ENCODE measurements at regions not wholly inside any gene's neighbourhood (a gene's known extent, or its start where the extent isn't known, plus 50 kb on each side); places are given as distances from the start of the nearest gene placed in this dataset.

DNA sequence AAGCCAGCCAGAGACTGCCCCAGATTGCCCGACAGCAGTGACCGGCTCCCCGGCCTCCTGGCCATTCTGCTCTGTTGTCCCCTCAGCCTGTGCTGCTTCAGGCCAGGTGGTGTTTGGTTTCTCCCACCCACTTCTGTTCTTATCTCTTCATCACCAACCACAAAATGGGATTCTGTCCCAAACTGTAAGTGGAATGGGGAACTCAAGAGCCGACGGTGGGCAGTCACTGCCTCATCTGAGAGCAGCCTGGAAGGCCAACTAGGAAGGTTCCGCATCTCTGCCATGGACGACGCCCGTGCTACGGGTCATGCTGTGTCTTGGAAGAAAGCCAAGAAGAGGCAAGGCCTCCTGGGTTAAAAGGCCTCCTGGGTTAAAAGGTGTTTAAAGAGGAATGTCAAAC is 219.0 kb upstream of the PIK3R1 start:
- Histone ChIP-seq H3K4me1 (peaks cover 0 to 19% of the 10 kb centered on the region in 2 donors), H3K27me3 (no peaks in the 10 kb centered on the region), H3K27ac (no peak overlapping the region), H3K36me3 (no peaks in the 10 kb centered on the region), H3K9me3 (no peaks in the 10 kb centered on the region), H3K4me3 (no peak overlapping the region)
- TF ChIP-seq, protein P1, sequence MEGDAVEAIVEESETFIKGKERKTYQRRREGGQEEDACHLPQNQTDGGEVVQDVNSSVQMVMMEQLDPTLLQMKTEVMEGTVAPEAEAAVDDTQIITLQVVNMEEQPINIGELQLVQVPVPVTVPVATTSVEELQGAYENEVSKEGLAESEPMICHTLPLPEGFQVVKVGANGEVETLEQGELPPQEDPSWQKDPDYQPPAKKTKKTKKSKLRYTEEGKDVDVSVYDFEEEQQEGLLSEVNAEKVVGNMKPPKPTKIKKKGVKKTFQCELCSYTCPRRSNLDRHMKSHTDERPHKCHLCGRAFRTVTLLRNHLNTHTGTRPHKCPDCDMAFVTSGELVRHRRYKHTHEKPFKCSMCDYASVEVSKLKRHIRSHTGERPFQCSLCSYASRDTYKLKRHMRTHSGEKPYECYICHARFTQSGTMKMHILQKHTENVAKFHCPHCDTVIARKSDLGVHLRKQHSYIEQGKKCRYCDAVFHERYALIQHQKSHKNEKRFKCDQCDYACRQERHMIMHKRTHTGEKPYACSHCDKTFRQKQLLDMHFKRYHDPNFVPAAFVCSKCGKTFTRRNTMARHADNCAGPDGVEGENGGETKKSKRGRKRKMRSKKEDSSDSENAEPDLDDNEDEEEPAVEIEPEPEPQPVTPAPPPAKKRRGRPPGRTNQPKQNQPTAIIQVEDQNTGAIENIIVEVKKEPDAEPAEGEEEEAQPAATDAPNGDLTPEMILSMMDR (IDR thresholded peaks at IDR 0.05): no peak
- DNase-seq (ENCODE audit: low spot score): no peak

DNA sequence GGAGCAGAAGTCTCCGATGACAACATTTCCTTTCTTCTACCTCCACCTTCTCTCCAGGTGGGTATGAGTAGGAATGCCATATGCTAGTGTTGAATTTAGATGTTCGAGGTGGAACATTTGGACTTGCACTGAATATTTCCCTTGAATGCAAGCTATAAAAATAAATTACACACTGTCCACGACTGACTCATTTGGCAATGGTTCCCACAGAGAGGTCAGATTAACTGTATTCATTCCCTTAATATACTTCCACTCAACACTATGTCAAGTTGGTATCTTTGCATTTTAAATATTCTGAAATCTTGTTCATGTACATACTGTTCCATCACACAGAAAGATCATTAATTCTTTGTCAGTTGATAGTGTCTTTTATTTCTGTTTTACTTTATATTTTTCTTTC is 222.6 kb upstream of the PIK3R1 start:
- H3K27me3 ChIP-seq: no peaks in the 10 kb centered on the region
- no peaks in the 10 kb centered on the region for H3K36me3 ChIP-seq
- TF ChIP-seq, protein P1 (IDR thresholded peaks at IDR 0.05): no peak
- H3K9me3 ChIP-seq: no peaks in the 10 kb centered on the region
- no peak overlapping the region for H3K27ac ChIP-seq
- no peak overlapping the region for H3K4me3 ChIP-seq
- DNase-seq (ENCODE audit: low spot score): no peak
- H3K4me1 ChIP-seq: peaks cover 0 to 8% of the 10 kb centered on the region in 2 donors

DNA sequence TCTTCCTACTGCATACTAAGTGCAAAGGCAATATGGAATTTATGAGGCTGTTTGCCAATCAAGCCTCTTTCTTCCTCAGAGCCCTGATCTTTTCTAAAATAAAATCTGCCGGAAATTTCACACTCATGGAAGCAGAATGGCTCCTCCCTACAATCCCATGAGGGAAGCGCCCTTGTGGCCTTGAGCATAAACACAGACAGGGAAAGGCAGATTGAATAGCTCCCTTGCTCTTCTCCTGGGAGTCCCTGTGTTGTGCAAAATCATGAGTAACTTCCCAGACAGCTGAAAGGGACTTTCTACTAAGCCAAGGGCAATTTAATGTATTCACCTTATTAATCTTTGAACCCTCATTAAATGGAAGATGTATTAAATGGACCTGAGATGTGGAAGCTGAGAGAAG is 226.1 kb upstream of the PIK3R1 start:
- H3K4me3 ChIP-seq: no peak overlapping the region
- TF ChIP-seq, protein P1 (IDR thresholded peaks at IDR 0.05): no peak
- H3K4me1 ChIP-seq: peaks cover 0 to 17% of the 10 kb centered on the region in 2 donors
- no peak overlapping the region for H3K27ac ChIP-seq
- H3K27me3 ChIP-seq: no peaks in the 10 kb centered on the region
- no peaks in the 10 kb centered on the region for H3K36me3 ChIP-seq
- H3K9me3 ChIP-seq: no peaks in the 10 kb centered on the region
- DNase-seq (ENCODE audit: low spot score): no peak

DNA sequence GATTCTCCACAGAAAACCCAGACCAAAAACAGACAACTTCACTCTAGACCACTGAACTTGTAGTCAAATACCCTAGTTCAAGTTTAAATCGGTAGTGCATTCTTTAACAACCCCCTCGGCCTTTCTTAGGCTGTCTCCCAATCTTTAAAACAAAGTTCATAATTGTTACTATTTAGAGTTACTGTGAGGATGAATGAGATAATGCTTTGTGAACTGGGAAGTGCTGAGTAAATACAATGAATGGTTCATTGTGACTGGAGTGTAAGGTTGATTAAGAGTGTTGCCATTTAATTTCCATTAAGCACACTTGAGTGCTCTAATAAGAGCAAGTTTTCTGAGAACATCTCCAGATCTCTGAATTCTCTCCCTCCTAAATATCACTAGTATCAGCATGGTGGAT is 228.8 kb upstream of the PIK3R1 start:
- H3K27me3 ChIP-seq: no peaks in the 10 kb centered on the region
- no peak overlapping the region for H3K4me3 ChIP-seq
- peaks cover 0 to 8% of the 10 kb centered on the region in 2 donors for H3K4me1 ChIP-seq
- no peak overlapping the region for H3K27ac ChIP-seq
- TF ChIP-seq, protein P1 (IDR thresholded peaks at IDR 0.05): no peak
- H3K36me3 ChIP-seq: no peaks in the 10 kb centered on the region
- H3K9me3 ChIP-seq: no peaks in the 10 kb centered on the region
- DNase-seq (ENCODE audit: low spot score): no peak

DNA sequence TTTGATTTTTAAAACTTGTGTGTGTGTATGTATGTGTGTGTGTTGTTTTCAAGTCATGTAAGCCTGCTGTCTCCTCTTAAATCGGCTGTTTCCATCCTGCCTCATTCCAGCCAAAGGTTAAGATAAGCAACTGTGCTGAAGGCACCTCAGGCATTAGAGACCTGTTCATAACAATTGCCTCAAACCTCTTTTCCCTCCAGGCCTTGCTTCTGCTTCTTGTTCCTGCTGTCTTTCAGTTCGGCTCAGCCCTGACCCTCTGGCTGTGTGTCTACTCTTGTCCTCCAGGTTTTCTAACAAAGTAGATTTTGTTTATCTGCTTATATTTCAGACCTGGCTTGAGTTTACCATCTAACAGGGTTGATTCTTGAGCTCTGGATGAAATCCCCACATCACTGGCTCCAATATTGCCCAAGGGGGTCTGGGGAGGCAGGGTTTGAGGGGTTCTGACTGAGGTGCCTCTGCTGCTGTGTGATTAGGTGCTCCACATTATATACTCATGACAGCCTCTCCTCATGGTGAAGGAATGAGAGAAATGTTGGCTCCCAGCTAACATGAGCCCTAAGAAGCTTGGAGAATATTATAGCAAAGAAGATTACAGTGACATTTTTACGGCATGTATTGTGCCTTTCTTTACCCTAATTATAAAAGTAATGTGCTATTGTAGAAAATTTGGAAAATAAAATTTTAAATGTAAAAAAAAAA is 229.7 kb upstream of the PIK3R1 start:
- Histone ChIP-seq H3K27me3 (no peaks in the 10 kb centered on the region), H3K4me1 (peaks cover 0 to 8% of the 10 kb centered on the region in 2 donors), H3K4me3 (no peak overlapping the region), H3K9me3 (no peaks in the 10 kb centered on the region), H3K36me3 (no peaks in the 10 kb centered on the region), H3K27ac (no peak overlapping the region)
- TF ChIP-seq, protein P1 (IDR thresholded peaks at IDR 0.05): no peak
- no peak for DNase-seq (ENCODE audit: low spot score)

DNA sequence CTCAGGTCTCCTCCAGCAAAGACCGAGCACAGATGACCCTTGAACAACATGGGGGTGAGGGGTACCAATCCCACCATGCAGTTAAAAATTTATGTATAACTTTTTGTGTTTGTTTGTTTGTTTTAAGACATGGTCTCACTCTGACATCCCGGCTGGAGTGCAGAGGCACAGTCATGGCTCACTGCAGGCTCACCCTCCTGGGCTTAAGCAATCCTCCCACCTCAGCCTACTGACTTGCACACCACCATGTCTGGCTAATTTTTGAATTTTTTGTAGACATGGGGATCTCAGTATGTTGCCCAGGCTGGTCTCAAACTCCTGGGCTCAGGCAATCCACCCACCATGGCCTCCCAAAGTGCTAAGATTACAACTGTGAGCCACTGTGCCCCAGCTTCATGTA is 231.0 kb upstream of the PIK3R1 start:
- no peaks in the 10 kb centered on the region for H3K36me3 ChIP-seq
- TF ChIP-seq, protein P1 (IDR thresholded peaks at IDR 0.05): no peak
- H3K4me3 ChIP-seq: no peak overlapping the region
- no peaks in the 10 kb centered on the region for H3K27me3 ChIP-seq
- no peak for DNase-seq (ENCODE audit: low spot score)
- H3K9me3 ChIP-seq: no peaks in the 10 kb centered on the region
- H3K27ac ChIP-seq: no peak overlapping the region
- peaks cover 0 to 8% of the 10 kb centered on the region in 2 donors for H3K4me1 ChIP-seq

All from right atrium auricular region (tissue), 2 donors.